ENCODE measurements at regions not wholly inside any gene's neighbourhood (a gene's known extent, or its start where the extent isn't known, plus 50 kb on each side); places are given as distances from the start of the nearest gene placed in this dataset.

- DNase-seq, result no peak
Observed at GRCh38 chr1:79109445-79109844, 102.9 kb upstream of the ADGRL4 start.

GRCh38 chr1:79105500-79105899 lies 99.0 kb upstream of the ADGRL4 start:
- no peak for DNase-seq

GRCh38 chr1:79104617-79105016 lies 98.1 kb upstream of the ADGRL4 start:
- DNase-seq, result no peak

- no peak for DNase-seq
Observed at GRCh38 chr1:79100385-79100784, 93.9 kb upstream of the ADGRL4 start.

- DNase-seq, result no peak
Observed at GRCh38 chr1:79090985-79091384, 84.5 kb upstream of the ADGRL4 start.

- DNase-seq, result no peak
Observed at GRCh38 chr1:79089946-79090345, 83.4 kb upstream of the ADGRL4 start.

GRCh38 chr1:79082233-79082632 lies 75.7 kb upstream of the ADGRL4 start:
- DNase-seq, result no peak

- no peak for DNase-seq
Observed at GRCh38 chr1:79079770-79080169, 73.2 kb upstream of the ADGRL4 start.

- DNase-seq, result no peak
Observed at GRCh38 chr1:79074975-79075374, 68.4 kb upstream of the ADGRL4 start.

- no peak for DNase-seq
Observed at GRCh38 chr1:79069828-79070227, 63.3 kb upstream of the ADGRL4 start.

- DNase-seq, result no peak
Observed at GRCh38 chr1:79059341-79059740, 52.8 kb upstream of the ADGRL4 start.
